Mesothelial cell of epicardium (in vitro differentiated cells): ENCODE measurements at regions not wholly inside any gene's neighbourhood (a gene's known extent, or its start where the extent isn't known, plus 50 kb on each side); places are given as distances from the start of the nearest gene placed in this dataset.

ENCODE experiments used
- DNase-seq, 2 experiments: peaks; one replicate each; pipeline ENCODE4 v3.0.0; 2021; ENCODE audit warnings: low spot score in 2 of 2; ENCODE audit not compliant: unreplicated experiment in 2 of 2
- H3K27ac Mint-ChIP-seq: 2 replicates; pipeline ENCODE4 v1.8.0; 2021; ENCODE audit warnings: mixed read lengths
- H3K27me3 Mint-ChIP-seq: 2 replicates; pipeline ENCODE4 v1.8.0; 2021; ENCODE audit warnings: low read depth, mixed read lengths
- H3K36me3 Mint-ChIP-seq: 2 replicates; pipeline ENCODE4 v1.8.0; 2021; ENCODE audit warnings: mixed read lengths
- H3K4me1 Mint-ChIP-seq: 2 replicates; pipeline ENCODE4 v1.8.0; 2021; ENCODE audit warnings: mixed read lengths
- H3K4me3 Mint-ChIP-seq: 2 replicates; pipeline ENCODE4 v1.8.0; 2021; ENCODE audit warnings: mild to moderate bottlenecking, moderate library complexity, mixed read lengths
- H3K9me3 Mint-ChIP-seq: 2 replicates; pipeline ENCODE4 v1.8.0; 2021; ENCODE audit warnings: mixed read lengths
- CTCF ChIP-seq: fragments of 200-600 bp; sonication (generic); IDR thresholded peaks from one replicate; pipeline ENCODE4 v1.5.0; 2021; ENCODE audit warnings: antibody characterized with exemption; ENCODE audit not compliant: unreplicated experiment

GRCh38 chr19:7415163-7415856 is 66.6 kb downstream of the ARHGEF18 start:
- no peak overlapping the region for H3K4me3 Mint-ChIP-seq
- DNase-seq: no peak
- no peak for TF ChIP-seq CTCF
- no peaks in the 10 kb centered on the region for H3K27me3 Mint-ChIP-seq
- H3K36me3 Mint-ChIP-seq: peaks cover 14% of the 10 kb centered on the region
- peaks cover 12% of the 10 kb centered on the region for H3K4me1 Mint-ChIP-seq
- H3K9me3 Mint-ChIP-seq: no peaks in the 10 kb centered on the region
- H3K27ac Mint-ChIP-seq: peak overlapping the region; percentile 77

- Mint-ChIP-seq H3K27ac (peak overlapping the region; percentile 77), H3K4me3 (no peak overlapping the region), H3K36me3 (peaks cover 17% of the 10 kb centered on the region), H3K9me3 (no peaks in the 10 kb centered on the region), H3K4me1 (peaks cover 12% of the 10 kb centered on the region), H3K27me3 (no peaks in the 10 kb centered on the region)
- DNase-seq: no peak
- TF ChIP-seq CTCF: no peak
These were observed 67.2 kb downstream of the ARHGEF18 start for GRCh38 chr19:7415857-7416371.

GRCh38 chr19:7417671-7418324 is 69.1 kb downstream of the ARHGEF18 start:
- TF ChIP-seq CTCF: no peak
- no peaks in the 10 kb centered on the region for H3K9me3 Mint-ChIP-seq
- H3K36me3 Mint-ChIP-seq: peaks cover 15% of the 10 kb centered on the region
- no peaks in the 10 kb centered on the region for H3K27me3 Mint-ChIP-seq
- H3K27ac Mint-ChIP-seq: peak overlapping the region; percentile 72
- DNase-seq: no peak
- no peak overlapping the region for H3K4me3 Mint-ChIP-seq
- H3K4me1 Mint-ChIP-seq: peaks cover 20% of the 10 kb centered on the region

DNA sequence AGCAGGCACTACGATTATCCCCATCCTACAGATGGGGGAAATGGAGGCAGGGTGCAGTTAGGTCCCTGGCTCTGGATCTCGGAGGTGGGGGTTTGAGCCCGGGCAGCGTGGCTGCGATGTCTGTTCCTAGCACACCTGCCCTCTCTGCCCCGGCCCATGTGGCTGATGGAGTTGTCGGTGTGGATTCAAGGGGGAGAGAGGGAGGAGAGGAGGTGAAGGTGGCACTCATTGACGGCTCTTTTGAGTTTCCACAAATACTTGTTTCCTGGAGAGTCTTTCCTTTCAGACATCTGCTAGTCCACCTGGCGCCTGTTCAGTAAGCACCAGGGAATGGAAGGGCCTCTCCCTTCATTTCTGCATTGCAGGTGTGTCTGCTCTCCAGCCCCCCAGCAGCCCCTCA is 69.9 kb downstream of the ARHGEF18 start:
- no peak for TF ChIP-seq CTCF
- H3K36me3 Mint-ChIP-seq: peaks cover 14% of the 10 kb centered on the region
- H3K9me3 Mint-ChIP-seq: no peaks in the 10 kb centered on the region
- H3K4me3 Mint-ChIP-seq: no peak overlapping the region
- H3K27ac Mint-ChIP-seq: peak overlapping the region; percentile 21
- H3K4me1 Mint-ChIP-seq: peaks cover 20% of the 10 kb centered on the region
- DNase-seq: no peak
- H3K27me3 Mint-ChIP-seq: no peaks in the 10 kb centered on the region

DNA sequence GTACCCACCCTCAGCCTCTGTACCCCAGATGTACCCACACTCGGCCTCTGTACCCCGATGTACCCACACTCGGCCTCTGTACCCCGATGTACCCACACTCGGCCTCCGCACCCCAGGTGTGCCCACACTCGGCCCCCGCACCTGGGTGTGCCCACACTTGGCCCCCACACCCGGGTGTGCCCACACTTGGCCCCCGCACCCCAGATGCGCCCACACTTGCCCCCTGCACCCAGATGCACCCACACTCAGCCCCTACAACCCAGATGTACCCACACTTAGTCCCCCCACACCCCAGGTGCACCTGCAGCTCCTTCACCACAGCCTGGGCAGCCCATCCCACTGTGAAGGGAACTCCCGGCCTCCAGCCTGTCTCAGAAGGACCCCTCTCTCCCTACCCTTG is 69.7 kb downstream of the PEX11G start:
- no peak for DNase-seq
- H3K27me3 Mint-ChIP-seq: no peaks in the 10 kb centered on the region
- peaks cover 20% of the 10 kb centered on the region for H3K4me1 Mint-ChIP-seq
- no peak overlapping the region for H3K4me3 Mint-ChIP-seq
- H3K27ac Mint-ChIP-seq: no peak overlapping the region
- no peaks in the 10 kb centered on the region for H3K9me3 Mint-ChIP-seq
- peaks cover 16% of the 10 kb centered on the region for H3K36me3 Mint-ChIP-seq
- TF ChIP-seq CTCF: no peak
